T-helper 2 cell treated with Interferon-gamma antibody and Interleukin-4, amounts not matched to agents 5 μg/mL and 100 μg/mL, for 36 hours (primary cell): ENCODE measurements at regions not wholly inside any gene's neighbourhood (a gene's known extent, or its start where the extent isn't known, plus 50 kb on each side); places are given as distances from the start of the nearest gene placed in this dataset.
"Not testable (repeated sequence)": the region's sequence is repeated elsewhere in the genome, so short reads cannot be mapped to it uniquely, and the experiment has no call there.

Source experiments
- DNase-seq: peaks from one replicate; pipeline ENCODE4 v3.0.0; 2021; ENCODE audit warnings: low spot score
- H3K27ac Mint-ChIP-seq: one replicate; pipeline ENCODE4 v1.8.0; 2021; ENCODE audit warnings: mild to moderate bottlenecking, mixed read lengths
- H3K27me3 Mint-ChIP-seq: one replicate; pipeline ENCODE4 v1.8.0; 2021; ENCODE audit warnings: low read depth, mixed read lengths
- H3K36me3 Mint-ChIP-seq: one replicate; pipeline ENCODE4 v1.8.0; 2021; ENCODE audit warnings: low read depth, mixed read lengths
- H3K4me1 Mint-ChIP-seq: one replicate; pipeline ENCODE4 v1.8.0; 2021; ENCODE audit warnings: low read depth, mixed read lengths
- H3K4me3 Mint-ChIP-seq: one replicate; pipeline ENCODE4 v1.8.0; 2022; ENCODE audit warnings: mild to moderate bottlenecking, moderate library complexity, mixed read lengths
- H3K9me3 Mint-ChIP-seq: one replicate; pipeline ENCODE4 v1.8.0; 2021; ENCODE audit warnings: mixed read lengths

GRCh38 chr18:52082246-52082645 lies 257.8 kb upstream of the DCC start:
- Mint-ChIP-seq H3K36me3 (no peaks in the 10 kb centered on the region), H3K4me1 (no peaks in the 10 kb centered on the region), H3K27me3 (no peaks in the 10 kb centered on the region), H3K4me3 (no peak overlapping the region), H3K9me3 (peaks cover 3% of the 10 kb centered on the region), H3K27ac (no peak overlapping the region)
- no peak for DNase-seq

DNA sequence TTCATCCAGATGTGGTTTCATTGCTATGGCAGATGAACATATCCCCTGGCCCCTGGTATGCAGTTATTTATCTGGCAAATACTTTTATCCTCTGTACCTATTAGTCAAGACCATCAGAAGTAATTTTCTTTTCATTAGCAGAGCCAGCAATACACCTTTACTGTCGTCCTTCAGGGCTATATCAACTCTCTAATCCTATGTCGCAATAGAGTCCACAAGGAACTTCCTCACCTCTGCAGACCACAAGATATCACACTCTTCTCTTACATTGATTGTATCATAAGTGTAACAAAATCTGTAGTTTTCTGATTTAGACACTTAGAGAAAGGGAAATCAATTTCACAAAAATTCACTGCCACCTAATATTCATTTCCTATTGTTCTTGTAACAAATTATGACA lies 252.9 kb upstream of the DCC start:
- Mint-ChIP-seq H3K27ac (no peak overlapping the region), H3K4me3 (no peak overlapping the region), H3K4me1 (no peaks in the 10 kb centered on the region), H3K36me3 (no peaks in the 10 kb centered on the region), H3K9me3 (no peaks in the 10 kb centered on the region), H3K27me3 (no peaks in the 10 kb centered on the region)
- DNase-seq = no peak

DNA sequence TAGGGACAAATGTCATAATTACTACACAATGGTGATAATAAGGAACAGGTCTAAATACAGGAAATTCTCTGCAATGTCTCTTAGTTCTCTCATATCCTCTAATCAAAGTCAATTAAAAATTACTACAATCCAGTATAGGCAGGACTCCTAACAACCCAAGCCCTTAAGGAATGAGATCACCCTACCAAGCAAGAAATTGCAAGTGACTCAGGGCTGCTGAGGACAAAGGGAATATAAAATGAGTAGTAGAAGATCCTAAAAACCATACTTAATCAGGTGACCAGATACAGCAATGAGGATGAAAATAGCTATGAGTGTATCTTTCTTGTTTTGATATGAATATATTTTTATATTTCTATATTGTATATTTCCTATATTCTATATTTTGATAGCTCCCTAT lies 250.0 kb upstream of the DCC start:
- H3K36me3 Mint-ChIP-seq = no peaks in the 10 kb centered on the region
- H3K27ac Mint-ChIP-seq = no peak overlapping the region
- H3K27me3 Mint-ChIP-seq = no peaks in the 10 kb centered on the region
- no peaks in the 10 kb centered on the region for H3K4me1 Mint-ChIP-seq
- H3K4me3 Mint-ChIP-seq = no peak overlapping the region
- no peak for DNase-seq
- H3K9me3 Mint-ChIP-seq = peaks cover 6% of the 10 kb centered on the region

DNA sequence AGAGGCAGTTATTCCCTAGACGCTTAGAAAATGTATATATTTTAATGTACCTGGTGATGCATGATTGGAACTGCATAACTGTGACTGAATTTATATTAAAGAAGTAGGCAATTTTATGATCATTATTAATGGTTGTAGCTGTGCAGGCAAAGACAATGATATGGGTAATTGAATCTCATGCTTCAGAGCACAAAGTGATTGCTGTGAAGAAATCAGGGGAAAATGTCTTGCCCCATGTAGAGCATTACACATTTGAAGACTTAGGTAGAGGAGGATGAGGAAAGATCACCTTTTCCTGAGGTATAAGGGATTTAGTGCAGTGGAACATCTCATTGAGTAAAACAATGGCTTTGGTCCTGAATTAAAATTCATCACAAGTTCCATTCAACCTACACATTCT lies 246.8 kb upstream of the DCC start:
- peaks cover 10% of the 10 kb centered on the region for H3K9me3 Mint-ChIP-seq
- no peaks in the 10 kb centered on the region for H3K36me3 Mint-ChIP-seq
- no peak overlapping the region for H3K27ac Mint-ChIP-seq
- DNase-seq = no peak
- H3K4me1 Mint-ChIP-seq = no peaks in the 10 kb centered on the region
- H3K27me3 Mint-ChIP-seq = no peaks in the 10 kb centered on the region
- H3K4me3 Mint-ChIP-seq = no peak overlapping the region

DNA sequence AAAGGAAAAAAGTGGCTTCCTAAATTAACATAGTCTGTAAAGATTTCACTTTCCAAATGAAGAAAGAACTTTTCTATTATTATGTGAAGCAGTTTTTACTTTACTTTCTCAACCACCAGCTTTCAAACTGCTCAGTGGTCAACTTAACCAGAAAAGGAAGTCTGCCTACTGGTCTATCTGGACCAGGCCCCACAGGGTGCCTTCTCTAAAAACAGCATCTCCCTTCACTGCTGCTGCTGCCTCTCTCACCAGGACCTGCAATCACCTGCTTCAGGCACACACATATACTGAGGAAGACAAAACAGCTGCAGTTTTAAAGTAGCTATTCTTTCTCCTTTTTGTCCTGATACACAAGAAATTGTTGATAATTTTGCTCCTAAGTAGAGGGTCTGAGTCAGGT lies 221.3 kb upstream of the DCC start:
- Mint-ChIP-seq H3K27me3 (no peaks in the 10 kb centered on the region), H3K27ac (no peak overlapping the region), H3K4me1 (no peaks in the 10 kb centered on the region), H3K36me3 (no peaks in the 10 kb centered on the region), H3K4me3 (no peak overlapping the region), H3K9me3 (peaks cover 8% of the 10 kb centered on the region)
- no peak for DNase-seq

- Mint-ChIP-seq H3K4me1 (no peaks in the 10 kb centered on the region), H3K27me3 (no peaks in the 10 kb centered on the region), H3K27ac (no peak overlapping the region), H3K9me3 (peaks cover 4% of the 10 kb centered on the region), H3K36me3 (no peaks in the 10 kb centered on the region), H3K4me3 (no peak overlapping the region)
- no peak for DNase-seq
These were observed 209.2 kb upstream of the DCC start for GRCh38 chr18:52130624-52131301.

GRCh38 chr18:52131845-52132244 lies 208.2 kb upstream of the DCC start:
- H3K27ac Mint-ChIP-seq = no peak overlapping the region
- no peaks in the 10 kb centered on the region for H3K27me3 Mint-ChIP-seq
- no peaks in the 10 kb centered on the region for H3K36me3 Mint-ChIP-seq
- H3K4me1 Mint-ChIP-seq = no peaks in the 10 kb centered on the region
- DNase-seq = no peak
- peaks cover 9% of the 10 kb centered on the region for H3K9me3 Mint-ChIP-seq
- H3K4me3 Mint-ChIP-seq = no peak overlapping the region

DNA sequence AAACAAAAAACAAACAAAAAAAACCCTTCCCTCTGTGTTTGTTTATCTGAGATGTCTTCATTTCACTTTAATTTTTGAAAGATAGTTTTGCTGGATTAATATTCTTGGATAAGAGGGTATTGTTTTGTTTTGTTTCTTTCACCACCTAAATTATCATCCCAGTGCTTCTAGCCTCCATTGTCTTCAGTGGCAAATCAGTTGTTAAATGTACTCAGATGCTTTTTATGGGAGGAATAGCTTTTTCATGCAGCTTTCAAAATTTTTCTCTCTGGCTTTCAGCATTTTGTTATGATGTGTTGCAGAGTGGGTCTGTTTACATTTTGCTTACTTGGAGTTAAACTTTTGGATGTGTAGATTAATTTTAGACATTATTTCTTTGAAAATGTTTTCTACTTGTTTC lies 203.5 kb upstream of the DCC start:
- H3K4me1 Mint-ChIP-seq = no peaks in the 10 kb centered on the region
- H3K27ac Mint-ChIP-seq = no peak overlapping the region

DNA sequence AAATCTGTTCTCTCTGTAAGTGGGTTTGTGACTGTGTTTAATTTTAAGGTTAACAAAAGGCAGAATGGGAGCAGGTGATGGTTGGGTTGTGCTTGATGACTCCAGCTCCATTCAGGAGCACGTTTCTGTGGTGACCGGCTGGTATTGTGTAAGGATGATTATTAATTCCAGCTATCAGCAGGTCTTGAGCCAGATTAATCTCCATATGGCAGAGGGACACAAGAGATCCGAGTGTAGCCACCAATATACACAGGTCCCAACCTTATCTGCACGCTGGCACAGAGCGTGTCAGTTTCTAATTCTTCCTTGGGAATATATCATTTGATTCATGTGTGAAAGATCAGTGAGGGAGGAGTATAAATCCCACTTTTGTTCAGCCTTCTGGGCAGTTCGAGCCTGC lies 199.0 kb upstream of the DCC start:
- no peaks in the 10 kb centered on the region for H3K27me3 Mint-ChIP-seq
- H3K4me1 Mint-ChIP-seq = no peaks in the 10 kb centered on the region
- H3K36me3 Mint-ChIP-seq = no peaks in the 10 kb centered on the region
- no peak overlapping the region for H3K27ac Mint-ChIP-seq
- no peak for DNase-seq
- peaks cover 24% of the 10 kb centered on the region for H3K9me3 Mint-ChIP-seq
- no peak overlapping the region for H3K4me3 Mint-ChIP-seq

More for the DNA sequence above, 203.5 kb upstream of the DCC start:
- no peak for DNase-seq
- Mint-ChIP-seq H3K27me3 (no peaks in the 10 kb centered on the region), H3K9me3 (peaks cover 25% of the 10 kb centered on the region), H3K36me3 (no peaks in the 10 kb centered on the region), H3K4me3 (no peak overlapping the region)

- Mint-ChIP-seq H3K36me3 (no peaks in the 10 kb centered on the region), H3K27me3 (no peaks in the 10 kb centered on the region), H3K9me3 (peaks cover 29% of the 10 kb centered on the region), H3K4me1 (no peaks in the 10 kb centered on the region), H3K4me3 (no peak overlapping the region), H3K27ac (no peak overlapping the region)
- no peak for DNase-seq
These were observed 189.9 kb upstream of the DCC start for GRCh38 chr18:52150050-52150449.

DNA sequence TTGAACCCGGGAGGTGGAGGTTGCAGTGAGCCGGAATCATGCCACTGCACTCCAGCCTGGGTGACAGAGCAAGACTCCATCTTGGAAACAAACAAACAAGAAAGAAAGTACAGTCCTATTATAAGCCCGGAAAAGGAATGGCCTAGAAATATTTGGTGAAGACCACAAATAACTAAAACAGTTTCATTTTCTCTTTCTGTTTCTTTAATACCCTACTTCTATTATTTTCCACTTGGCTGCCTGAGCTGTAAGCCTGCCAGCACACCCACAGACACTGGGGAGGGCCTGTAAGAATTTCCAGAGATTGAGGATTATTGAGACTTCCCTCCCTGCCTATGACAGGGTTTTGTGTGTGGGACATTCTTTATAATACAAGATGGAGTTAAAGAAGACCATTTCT lies 188.0 kb upstream of the DCC start:
- Mint-ChIP-seq H3K27me3 (no peaks in the 10 kb centered on the region), H3K36me3 (no peaks in the 10 kb centered on the region), H3K9me3 (peaks cover 30% of the 10 kb centered on the region), H3K27ac (no peak overlapping the region), H3K4me1 (no peaks in the 10 kb centered on the region), H3K4me3 (no peak overlapping the region)
- DNase-seq = no peak

DNA sequence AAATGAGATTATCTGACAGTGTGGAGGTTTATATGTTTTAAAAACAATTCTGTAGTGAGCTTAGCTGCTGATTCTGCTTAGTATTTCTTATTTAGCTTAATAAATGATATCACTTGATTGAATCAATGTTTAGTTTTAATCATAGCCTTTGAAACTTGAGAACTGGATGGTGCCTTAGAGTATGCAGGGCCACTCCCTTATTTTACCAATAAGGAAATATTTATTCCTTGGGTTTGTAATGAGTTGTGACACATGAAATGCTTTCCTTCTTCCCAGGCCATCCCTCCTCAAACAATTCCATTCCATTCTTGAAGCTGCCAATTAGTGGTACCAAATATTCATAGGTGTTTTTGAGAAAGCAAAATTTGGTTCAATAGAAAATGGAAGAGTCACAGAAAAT lies 183.8 kb upstream of the DCC start:
- Mint-ChIP-seq H3K36me3 (no peaks in the 10 kb centered on the region), H3K4me1 (no peaks in the 10 kb centered on the region), H3K27ac (no peak overlapping the region), H3K9me3 (peaks cover 9% of the 10 kb centered on the region), H3K4me3 (no peak overlapping the region), H3K27me3 (no peaks in the 10 kb centered on the region)
- no peak for DNase-seq

- Mint-ChIP-seq H3K27me3 (no peaks in the 10 kb centered on the region), H3K4me3 (no peak overlapping the region), H3K9me3 (peaks cover 9% of the 10 kb centered on the region), H3K36me3 (no peaks in the 10 kb centered on the region), H3K27ac (no peak overlapping the region), H3K4me1 (no peaks in the 10 kb centered on the region)
- no peak for DNase-seq
These were observed 179.4 kb upstream of the DCC start for GRCh38 chr18:52160636-52161035.

- Mint-ChIP-seq H3K4me1 (no peaks in the 10 kb centered on the region), H3K4me3 (no peak overlapping the region), H3K9me3 (peaks cover 9% of the 10 kb centered on the region), H3K36me3 (no peaks in the 10 kb centered on the region), H3K27ac (no peak overlapping the region), H3K27me3 (no peaks in the 10 kb centered on the region)
- DNase-seq = no peak
These were observed 176.5 kb upstream of the DCC start for GRCh38 chr18:52163478-52163877.

- not testable (repeated sequence) for H3K4me3 Mint-ChIP-seq, H3K27me3 Mint-ChIP-seq
These were observed 171.9 kb upstream of the DCC start for GRCh38 chr18:52168131-52168530.

More at GRCh38 chr18:52168131-52168530, 171.9 kb upstream of the DCC start:
- DNase-seq, H3K36me3 Mint-ChIP-seq, H3K27ac Mint-ChIP-seq, H3K4me1 Mint-ChIP-seq: not testable (repeated sequence)
- peaks cover 16% of the 10 kb centered on the region for H3K9me3 Mint-ChIP-seq
